Mammary epithelial cell (primary cell): ENCODE measurements at regions not wholly inside any gene's neighbourhood (a gene's known extent, or its start where the extent isn't known, plus 50 kb on each side); places are given as distances from the start of the nearest gene placed in this dataset.

Experiments used
- CTCF ChIP-seq, 2 donors: IDR thresholded peaks in 1 of 2; conservative IDR thresholded peaks in 1 of 2; 2 replicates each; pipeline ENCODE4 v1.5.1; 2011 to 2012; ENCODE audit warnings: inconsistent platforms in 2 of 2, low read length in 2 of 2, mild to moderate bottlenecking in 2 of 2, control low read depth in 1 of 2, low read depth in 1 of 2; ENCODE audit not compliant: insufficient read depth in 1 of 2; ENCODE audit errors: extremely low read depth in 1 of 2
- EZH2 ChIP-seq: IDR thresholded peaks from 2 replicates; pipeline ENCODE4 v1.6.1; 2012; ENCODE audit warnings: low read length, inconsistent platforms, borderline replicate concordance

DNA sequence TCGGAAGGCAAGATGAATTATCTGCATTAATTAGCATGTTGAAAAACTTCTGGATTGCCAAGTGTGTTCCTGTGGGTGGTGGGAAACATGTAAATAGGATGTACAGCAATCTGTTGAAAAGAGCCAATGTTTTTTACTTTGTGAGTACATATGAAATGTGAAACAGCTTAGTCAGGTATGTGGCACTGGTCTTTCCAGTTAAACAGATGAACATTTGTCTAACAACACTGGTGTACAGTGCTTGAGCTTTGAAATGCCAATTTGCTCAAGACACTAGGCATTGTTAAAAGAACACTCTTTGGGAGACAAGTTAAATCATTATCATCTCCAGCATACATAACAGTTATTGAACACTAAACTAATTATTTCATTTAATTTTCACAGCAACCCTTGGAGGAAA lies 107.3 kb upstream of the SLC24A2 start:
- TF ChIP-seq CTCF (conservative IDR thresholded peaks at IDR 0.05 in 1 of 2, IDR thresholded peaks at IDR 0.05 in 1 of 2; ENCODE audit: extremely low read depth in 1 of 2, insufficient read depth in 1 of 2, low read depth in 1 of 2, low read length in 2 of 2) (no peak), EZH2 (no peak)
